ENCODE measurements at regions not wholly inside any gene's neighbourhood (a gene's known extent, or its start where the extent isn't known, plus 50 kb on each side); places are given as distances from the start of the nearest gene placed in this dataset.

GRCh38 chr6:166046982-166047381, 120.7 kb downstream of the TBXT start:
- DNase-seq: no peak

- DNase-seq: no peak
Measured at GRCh38 chr6:166046226-166046625, 121.4 kb downstream of the TBXT start.

GRCh38 chr6:166045860-166046200, 121.8 kb downstream of the TBXT start:
- DNase-seq: no peak

GRCh38 chr6:166045173-166045859, 122.3 kb downstream of the TBXT start:
- no peak for DNase-seq

- no peak for DNase-seq
Measured at GRCh38 chr6:166041277-166041676, 126.4 kb downstream of the TBXT start.

- no peak for DNase-seq
Measured at GRCh38 chr6:166040292-166040691, 127.4 kb downstream of the TBXT start.

- DNase-seq: no peak
Measured at GRCh38 chr6:166036316-166037095, 131.1 kb downstream of the TBXT start.

- DNase-seq: no peak
Measured at GRCh38 chr6:166032366-166033200, 135.1 kb downstream of the TBXT start.

- no peak for DNase-seq
Measured at GRCh38 chr6:166031275-166031674, 136.4 kb downstream of the TBXT start.

GRCh38 chr6:166029506-166029905, 138.1 kb downstream of the TBXT start:
- DNase-seq: no peak

GRCh38 chr6:166027761-166028160, 139.9 kb downstream of the TBXT start:
- DNase-seq: no peak

GRCh38 chr6:166026586-166027126, 141.0 kb downstream of the TBXT start:
- DNase-seq: no peak

GRCh38 chr6:166025149-166025898, 142.3 kb downstream of the TBXT start:
- no peak for DNase-seq

GRCh38 chr6:166024252-166024651, 143.4 kb downstream of the TBXT start:
- no peak for DNase-seq

- DNase-seq: no peak
Measured at GRCh38 chr6:166023273-166023989, 144.2 kb downstream of the TBXT start.

- no peak for DNase-seq
Measured at GRCh38 chr6:166021429-166021828, 146.2 kb downstream of the TBXT start.

GRCh38 chr6:166019214-166019613, 148.4 kb downstream of the TBXT start:
- DNase-seq: no peak

GRCh38 chr6:166017032-166017635, 150.5 kb downstream of the TBXT start:
- no peak for DNase-seq

- no peak for DNase-seq
Measured at GRCh38 chr6:166014966-166015365, 152.7 kb downstream of the TBXT start.

- DNase-seq: no peak
Measured at GRCh38 chr6:166010136-166010960, 157.3 kb downstream of the TBXT start.

All from CD4-positive, alpha-beta T cell treated with Interleukin-6 for 4 hours (primary cell).